SU-DHL-6 (cell line): ENCODE measurements at regions not wholly inside any gene's neighbourhood (a gene's known extent, or its start where the extent isn't known, plus 50 kb on each side); places are given as distances from the start of the nearest gene placed in this dataset.

Experiments used
- H2AFZ ChIP-seq: fragments of 200-600 bp; sonication (generic); 2 replicates; pipeline ENCODE4 v1.6.1; 2014; ENCODE audit warnings: low read depth, mild to moderate bottlenecking, moderate library complexity, mixed read lengths, antibody characterized with exemption, low read length; ENCODE audit not compliant: severe bottlenecking
- H3F3A ChIP-seq: fragments of 200-600 bp; shearing (Covaris generic); 2 replicates; pipeline ENCODE4 v1.6.0; 2016; ENCODE audit warnings: antibody characterized with exemption, mild to moderate bottlenecking; ENCODE audit not compliant: insufficient read depth
- H3K27ac ChIP-seq: fragments of 200-600 bp; sonication (generic); 2 replicates; pipeline ENCODE4 v1.5.1; 2016; ENCODE audit warnings: low read depth, mild to moderate bottlenecking, low read length, moderate library complexity, mixed read lengths
- H3K27me3 ChIP-seq: fragments of 200-600 bp; sonication (generic), shearing (Covaris generic); 2 replicates; pipeline ENCODE4 v1.6.0; 2014; ENCODE audit warnings: mild to moderate bottlenecking, low read length
- H3K36me3 ChIP-seq: fragments of 200-600 bp; sonication (generic); 2 replicates; pipeline ENCODE4 v1.6.1; 2014; ENCODE audit warnings: mild to moderate bottlenecking, low read length, mixed read lengths
- H3K4me2 ChIP-seq: fragments of 300-600, 200-600 bp; shearing (Covaris generic), sonication (generic); 2 replicates; pipeline ENCODE4 v1.6.0; 2014; ENCODE audit warnings: low read length, low read depth, mild to moderate bottlenecking; ENCODE audit not compliant: poor library complexity, severe bottlenecking
- H3K4me3 ChIP-seq: fragments of 200-600 bp; sonication (generic); 2 replicates; pipeline ENCODE4 v1.5.1; 2014; ENCODE audit warnings: antibody characterized with exemption, low read length, mild to moderate bottlenecking, mixed read lengths; ENCODE audit not compliant: insufficient read depth, poor library complexity, severe bottlenecking
- H3K79me2 ChIP-seq: fragments of 200-600 bp; sonication (generic); 2 replicates; pipeline ENCODE4 v1.6.1; 2014; ENCODE audit warnings: mild to moderate bottlenecking, low read length, moderate library complexity; ENCODE audit not compliant: insufficient read depth
- H3K9ac ChIP-seq: fragments of 200-600 bp; sonication (generic); 2 replicates; pipeline ENCODE4 v1.7.0; 2014; ENCODE audit warnings: mild to moderate bottlenecking, low read length
- H3K9me2 ChIP-seq: fragments of 200-600 bp; sonication (generic); replicated peaks from 2 replicates; pipeline ENCODE4 v1.6.1; 2014; ENCODE audit warnings: low read length; ENCODE audit not compliant: insufficient read depth
- H3K9me3 ChIP-seq: fragments of 200-600 bp; sonication (generic); 2 replicates; pipeline ENCODE4 v1.6.1; 2014; ENCODE audit warnings: low read length, mixed read lengths; ENCODE audit not compliant: insufficient read depth
- H4K20me1 ChIP-seq: fragments of 200-600 bp; sonication (generic); 2 replicates; pipeline ENCODE4 v1.6.1; 2014; ENCODE audit warnings: low read depth, mild to moderate bottlenecking, antibody characterized with exemption, low read length, moderate library complexity, mixed read lengths
- EZH2phosphoT487 ChIP-seq: fragments of 200-600 bp; sonication (generic), shearing (Covaris generic); conservative IDR thresholded peaks from 2 replicates; pipeline ENCODE4 v1.6.1; 2018; ENCODE audit warnings: mild to moderate bottlenecking, antibody characterized with exemption, low read length, moderate library complexity, mixed read lengths
- TF ChIP-seq, protein P1 (sequence below): fragments of 200-600 bp; sonication (generic); IDR thresholded peaks from one replicate; pipeline ENCODE4 v1.5.1; 2017; ENCODE audit warnings: antibody characterized with exemption, mild to moderate bottlenecking, low read length, moderate library complexity; ENCODE audit not compliant: insufficient read depth, poor library complexity, severe bottlenecking

DNA sequence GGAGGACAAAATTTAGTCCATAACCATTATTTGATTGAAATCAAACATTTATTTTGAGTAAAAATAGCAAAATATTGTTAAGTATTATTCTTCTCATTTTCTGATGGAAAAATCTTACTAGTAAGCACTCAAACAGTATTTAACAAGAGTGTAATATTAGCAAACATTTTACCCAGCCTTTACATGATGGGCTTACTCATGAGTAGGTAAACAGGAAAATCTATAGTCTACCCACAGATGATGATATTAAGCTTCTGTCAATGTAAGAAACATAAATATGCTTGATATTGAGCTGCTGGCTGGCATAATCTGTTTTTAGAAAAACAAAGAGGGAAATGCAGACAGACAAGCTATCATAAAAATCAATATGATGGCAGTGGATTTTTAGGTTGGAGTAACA is 418.5 kb upstream of the COX7C start:
- no peaks in the 10 kb centered on the region for H3F3A ChIP-seq
- H3K9ac ChIP-seq = no peak overlapping the region
- no peak overlapping the region for H3K27ac ChIP-seq
- TF ChIP-seq, protein P1, sequence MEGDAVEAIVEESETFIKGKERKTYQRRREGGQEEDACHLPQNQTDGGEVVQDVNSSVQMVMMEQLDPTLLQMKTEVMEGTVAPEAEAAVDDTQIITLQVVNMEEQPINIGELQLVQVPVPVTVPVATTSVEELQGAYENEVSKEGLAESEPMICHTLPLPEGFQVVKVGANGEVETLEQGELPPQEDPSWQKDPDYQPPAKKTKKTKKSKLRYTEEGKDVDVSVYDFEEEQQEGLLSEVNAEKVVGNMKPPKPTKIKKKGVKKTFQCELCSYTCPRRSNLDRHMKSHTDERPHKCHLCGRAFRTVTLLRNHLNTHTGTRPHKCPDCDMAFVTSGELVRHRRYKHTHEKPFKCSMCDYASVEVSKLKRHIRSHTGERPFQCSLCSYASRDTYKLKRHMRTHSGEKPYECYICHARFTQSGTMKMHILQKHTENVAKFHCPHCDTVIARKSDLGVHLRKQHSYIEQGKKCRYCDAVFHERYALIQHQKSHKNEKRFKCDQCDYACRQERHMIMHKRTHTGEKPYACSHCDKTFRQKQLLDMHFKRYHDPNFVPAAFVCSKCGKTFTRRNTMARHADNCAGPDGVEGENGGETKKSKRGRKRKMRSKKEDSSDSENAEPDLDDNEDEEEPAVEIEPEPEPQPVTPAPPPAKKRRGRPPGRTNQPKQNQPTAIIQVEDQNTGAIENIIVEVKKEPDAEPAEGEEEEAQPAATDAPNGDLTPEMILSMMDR = no peak
- TF ChIP-seq EZH2phosphoT487 = no peak
- H2AFZ ChIP-seq = no peak overlapping the region
- H3K27me3 ChIP-seq = no peaks in the 10 kb centered on the region
- no peaks in the 10 kb centered on the region for H4K20me1 ChIP-seq
- H3K79me2 ChIP-seq = no peaks in the 10 kb centered on the region
- H3K4me3 ChIP-seq = no peak overlapping the region
- H3K36me3 ChIP-seq = no peaks in the 10 kb centered on the region
- H3K4me2 ChIP-seq = no peak overlapping the region
- H3K9me3 ChIP-seq = no peaks in the 10 kb centered on the region
- no peaks in the 10 kb centered on the region for H3K9me2 ChIP-seq

- H3K79me2 ChIP-seq = no peaks in the 10 kb centered on the region
- H3K9ac ChIP-seq = no peak overlapping the region
- no peaks in the 10 kb centered on the region for H3K27me3 ChIP-seq
- no peaks in the 10 kb centered on the region for H3K9me2 ChIP-seq
- no peak overlapping the region for H2AFZ ChIP-seq
- H3K4me2 ChIP-seq = no peak overlapping the region
- no peaks in the 10 kb centered on the region for H3K9me3 ChIP-seq
- H4K20me1 ChIP-seq = no peaks in the 10 kb centered on the region
- no peaks in the 10 kb centered on the region for H3K36me3 ChIP-seq
- TF ChIP-seq EZH2phosphoT487 = no peak
- TF ChIP-seq, protein P1 = no peak
- no peak overlapping the region for H3K4me3 ChIP-seq
- H3F3A ChIP-seq = no peaks in the 10 kb centered on the region
- no peak overlapping the region for H3K27ac ChIP-seq
Observed at GRCh38 chr5:86228147-86228546, 389.6 kb upstream of the COX7C start.

DNA sequence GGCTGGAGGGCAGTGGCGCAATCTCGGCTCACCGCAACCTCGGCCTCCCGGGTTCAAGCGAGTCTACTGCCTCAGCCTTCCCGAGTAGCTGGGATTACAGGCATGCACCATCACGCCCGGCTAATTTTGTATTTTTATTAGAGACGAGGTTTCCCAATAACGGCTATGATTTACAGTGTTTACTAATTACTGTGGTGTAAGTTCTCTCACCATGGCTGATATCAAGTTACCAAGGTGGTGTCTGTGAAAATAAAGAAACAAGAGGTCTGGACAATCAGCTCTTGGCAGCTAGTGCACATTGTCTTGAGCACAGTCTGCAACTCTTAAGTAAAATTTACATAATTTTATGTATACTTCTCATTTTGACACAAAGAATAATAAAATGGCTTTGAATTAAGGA is 385.5 kb upstream of the COX7C start:
- no peaks in the 10 kb centered on the region for H3K9me2 ChIP-seq
- no peak overlapping the region for H3K4me3 ChIP-seq
- H3K36me3 ChIP-seq = no peaks in the 10 kb centered on the region
- TF ChIP-seq, protein P1 = no peak
- no peak for TF ChIP-seq EZH2phosphoT487
- H3K9me3 ChIP-seq = no peaks in the 10 kb centered on the region
- H4K20me1 ChIP-seq = no peaks in the 10 kb centered on the region
- no peak overlapping the region for H3K27ac ChIP-seq
- no peaks in the 10 kb centered on the region for H3K27me3 ChIP-seq
- H3K4me2 ChIP-seq = no peak overlapping the region
- no peak overlapping the region for H2AFZ ChIP-seq
- H3K79me2 ChIP-seq = no peaks in the 10 kb centered on the region
- no peaks in the 10 kb centered on the region for H3F3A ChIP-seq
- H3K9ac ChIP-seq = no peak overlapping the region

- Histone ChIP-seq H3K9me2 (no peaks in the 10 kb centered on the region), H3K4me2 (no peak overlapping the region), H3K27ac (no peak overlapping the region), H3K9ac (no peak overlapping the region), H3K4me3 (no peak overlapping the region), H3K27me3 (no peaks in the 10 kb centered on the region), H3F3A (no peaks in the 10 kb centered on the region), H2AFZ (no peak overlapping the region), H4K20me1 (no peaks in the 10 kb centered on the region), H3K79me2 (no peaks in the 10 kb centered on the region), H3K9me3 (no peaks in the 10 kb centered on the region), H3K36me3 (no peaks in the 10 kb centered on the region)
- TF ChIP-seq EZH2phosphoT487 = no peak
- TF ChIP-seq, protein P1 = no peak
Observed at GRCh38 chr5:86244153-86244552, 373.6 kb upstream of the COX7C start.
